PC-3 (cell line): ENCODE measurements at regions not wholly inside any gene's neighbourhood (a gene's known extent, or its start where the extent isn't known, plus 50 kb on each side); places are given as distances from the start of the nearest gene placed in this dataset.
"Not testable (repeated sequence)": the region's sequence is repeated elsewhere in the genome, so short reads cannot be mapped to it uniquely, and the experiment has no call there.

Experiments
- ATAC-seq: fragments of 200-7000 bp; cut with Tn5 transposase; 2 replicates; pipeline ENCODE4 v1.9.1; 2020; ENCODE audit warnings: mild to moderate bottlenecking, moderate library complexity
- BruUV-seq: library from RNA; stranded (reverse); fragments of 400-500 nt; replicated peaks from 2 replicates; lab custom pipeline; 2021; lab: Mats Ljungman, UMichigan
- CTCF ChIA-PET: fragments of 300-600 bp; sonication (Branson Sonifier 250); formaldehyde crosslinking; loops from one replicate; lab custom pipeline; 2022; ENCODE audit warnings: antibody characterized with exemption; lab: Charles Lee
- POLR2A ChIA-PET: fragments of 300-600 bp; sonication (Branson Sonifier 250); formaldehyde crosslinking; loops from one replicate; lab custom pipeline; 2022; ENCODE audit warnings: antibody characterized with exemption; ENCODE audit not compliant: unreplicated experiment; lab: Charles Lee
- DNase-seq: peaks from one replicate; pipeline ENCODE4 v3.0.0-alpha.2; 2015
- H2AFZ ChIP-seq: fragments of 300-600 bp; sonication (generic); 2 replicates; pipeline ENCODE4 v1.6.0; 2016; ENCODE audit warnings: antibody characterized with exemption, low read length
- H3F3A ChIP-seq: fragments of 300-600 bp; sonication (generic); one replicate; pipeline ENCODE4 v1.6.0; 2017; ENCODE audit warnings: antibody characterized with exemption, low read length, control low read depth, mild to moderate bottlenecking; ENCODE audit not compliant: unreplicated experiment
- H3K27ac ChIP-seq: fragments of 300-600 bp; sonication (generic); 2 replicates; pipeline ENCODE4 v1.5.1; 2016; ENCODE audit warnings: mild to moderate bottlenecking, low read length
- H3K27me3 ChIP-seq: fragments of 300-600 bp; sonication (generic); 2 replicates; pipeline ENCODE4 v1.6.1; 2016; ENCODE audit warnings: low read length, mixed read lengths
- H3K36me3 ChIP-seq: fragments of 300-600 bp; sonication (generic); 2 replicates; pipeline ENCODE4 v1.6.1; 2016; ENCODE audit warnings: low read depth, mixed run types, low read length, mixed read lengths
- H3K4me1 ChIP-seq: fragments of 300-600 bp; sonication (generic); 2 replicates; pipeline ENCODE4 v1.5.1; 2016; ENCODE audit warnings: low read length; ENCODE audit not compliant: insufficient read depth
- H3K4me2 ChIP-seq: fragments of 300-600 bp; sonication (generic); 2 replicates; pipeline ENCODE4 v1.6.0; 2016; ENCODE audit warnings: low read length
- H3K4me3 ChIP-seq: fragments of 300-600 bp; sonication (generic); 2 replicates; pipeline ENCODE4 v1.5.1; 2016; ENCODE audit warnings: mild to moderate bottlenecking, low read length, mixed read lengths
- H3K79me2 ChIP-seq: fragments of 300-600 bp; sonication (generic); 2 replicates; pipeline ENCODE4 v1.6.1; 2017; ENCODE audit warnings: low read length, mixed read lengths
- H3K9ac ChIP-seq: fragments of 300-600 bp; sonication (generic); 2 replicates; pipeline ENCODE4 v1.6.0; 2016; ENCODE audit warnings: mild to moderate bottlenecking, low read length
- H3K9me2 ChIP-seq: fragments of 300-600 bp; sonication (generic); replicated peaks from 2 replicates; pipeline ENCODE4 v1.6.1; 2016; ENCODE audit warnings: mixed run types, low read length, mixed read lengths
- H3K9me3 ChIP-seq: fragments of 300-600 bp; sonication (generic); 2 replicates; pipeline ENCODE4 v1.6.1; 2016; ENCODE audit warnings: low read length, mixed read lengths
- H4K20me1 ChIP-seq: fragments of 300-600 bp; sonication (generic); 2 replicates; pipeline ENCODE4 v1.6.1; 2016; ENCODE audit warnings: low read length, mixed read lengths
- CTCF ChIP-seq: fragments of 300-600 bp; sonication (generic); conservative IDR thresholded peaks from 2 replicates; pipeline ENCODE4 v1.5.1; 2017; ENCODE audit warnings: antibody characterized with exemption, low read depth, mild to moderate bottlenecking, low read length
- EZH2 ChIP-seq: fragments of 300-600 bp; sonication (generic); IDR thresholded peaks from one replicate; pipeline ENCODE4 v1.6.1; 2017; ENCODE audit warnings: antibody characterized with exemption, mild to moderate bottlenecking, low read length; ENCODE audit not compliant: unreplicated experiment
- EZH2phosphoT487 ChIP-seq: fragments of 300-600 bp; sonication (generic); IDR thresholded peaks from 2 replicates; pipeline ENCODE4 v1.6.1; 2018; ENCODE audit warnings: mild to moderate bottlenecking, antibody characterized with exemption, low read length, borderline replicate concordance
- intact Hi-C: fragments of 100-400 bp; cut with micrococcal nuclease; formaldehyde crosslinking; loops from 2 replicates; pipeline ENCODE4 v1.9.0; 2023

GRCh38 chr2:207375207-207375875 is 154.4 kb upstream of the CREB1 start:
- Histone ChIP-seq H3K9ac (no peak overlapping the region), H3K27me3 (no peaks in the 10 kb centered on the region), H4K20me1 (no peaks in the 10 kb centered on the region), H3K4me3 (no peak overlapping the region), H3K36me3 (0 out of 2 replicates have a peak, but pooled peaks cover 2% of the 10 kb centered on the region), H3K4me1 (peaks cover 6% of the 10 kb centered on the region; the same call in 1 of the 2 replicates), H3K4me2 (no peak overlapping the region), H2AFZ (no peak overlapping the region), H3F3A (no peaks in the 10 kb centered on the region), H3K9me2 (no peaks in the 10 kb centered on the region), H3K27ac (no peak overlapping the region), H3K9me3 (no peaks in the 10 kb centered on the region), H3K79me2 (no peaks in the 10 kb centered on the region)
- POLR2A ChIA-PET: no interaction called here
- DNase-seq: no peak
- ATAC-seq: no peak
- TF ChIP-seq CTCF: no peak
- TF ChIP-seq EZH2: no peak
- TF ChIP-seq EZH2phosphoT487: no peak
- intact Hi-C loops: no loop called here
- BruUV-seq: no TSS peak
- CTCF ChIA-PET: no interaction called here

- BruUV-seq, H2AFZ ChIP-seq, H3K9ac ChIP-seq, H3K79me2 ChIP-seq, ATAC-seq, intact Hi-C loops, H3K27ac ChIP-seq, H3K4me2 ChIP-seq, H3K9me3 ChIP-seq, CTCF ChIA-PET, H4K20me1 ChIP-seq, H3K4me1 ChIP-seq, H3K36me3 ChIP-seq, H3K27me3 ChIP-seq, H3K9me2 ChIP-seq, POLR2A ChIA-PET, DNase-seq, H3F3A ChIP-seq, H3K4me3 ChIP-seq: not testable (repeated sequence)
These were observed 151.1 kb upstream of the CREB1 start for GRCh38 chr2:207378620-207379019.

GRCh38 chr2:207385076-207385475 is 144.7 kb upstream of the CREB1 start:
- no peaks in the 10 kb centered on the region for H3K4me1 ChIP-seq
- ATAC-seq: no peak
- no peak overlapping the region for H2AFZ ChIP-seq
- no peak overlapping the region for H3K4me3 ChIP-seq
- no peaks in the 10 kb centered on the region for H4K20me1 ChIP-seq
- BruUV-seq: no TSS peak
- H3K36me3 ChIP-seq: no peaks in the 10 kb centered on the region
- ChIA-PET POLR2A (no interaction called here), CTCF (no interaction called here)
- H3K9me2 ChIP-seq: no peaks in the 10 kb centered on the region
- no peaks in the 10 kb centered on the region for H3K27me3 ChIP-seq
- DNase-seq: no peak
- 0 out of 2 replicates have a peak, but pooled peaks cover 6% of the 10 kb centered on the region for H3K9me3 ChIP-seq
- H3F3A ChIP-seq: no peaks in the 10 kb centered on the region
- no peaks in the 10 kb centered on the region for H3K79me2 ChIP-seq
- H3K27ac ChIP-seq: no peak overlapping the region
- TF ChIP-seq EZH2phosphoT487: no peak
- H3K4me2 ChIP-seq: no peak overlapping the region
- intact Hi-C loops: no loop called here
- H3K9ac ChIP-seq: no peak overlapping the region
